Effector memory CD8-positive, alpha-beta T cell (primary cell): ENCODE measurements at regions not wholly inside any gene's neighbourhood (a gene's known extent, or its start where the extent isn't known, plus 50 kb on each side); places are given as distances from the start of the nearest gene placed in this dataset.

Experiments
- ATAC-seq: fragments of 150-1000 bp; cut with Tn5 transposase; replicated peaks from 2 replicates; pipeline ENCODE4 v1.10.0; 2021; ENCODE audit warnings: mild to moderate bottlenecking, moderate library complexity
- DNase-seq, 3 experiments: peaks; one replicate each; pipeline ENCODE4 v3.0.0; 2021
- H3K27ac Mint-ChIP-seq, 2 donors: one replicate each; pipeline ENCODE4 v1.8.0; 2022; ENCODE audit warnings: mild to moderate bottlenecking in 2 of 2, mixed read lengths in 2 of 2, moderate library complexity in 2 of 2
- H3K27me3 Mint-ChIP-seq, 2 donors: one replicate each; pipeline ENCODE4 v1.8.0; 2022; ENCODE audit warnings: mixed read lengths in 2 of 2
- H3K36me3 Mint-ChIP-seq: one replicate; pipeline ENCODE4 v1.8.0; 2022; ENCODE audit warnings: mild to moderate bottlenecking, moderate library complexity, mixed read lengths; ENCODE audit not compliant: insufficient read depth
- H3K4me1 Mint-ChIP-seq, 2 donors: one replicate each; pipeline ENCODE4 v1.8.0; 2022; ENCODE audit warnings: low read depth in 2 of 2, mixed read lengths in 2 of 2
- H3K4me3 Mint-ChIP-seq, 2 donors: one replicate each; pipeline ENCODE4 v1.8.0; 2022; ENCODE audit warnings: mild to moderate bottlenecking in 2 of 2, mixed read lengths in 2 of 2, moderate library complexity in 2 of 2
- H3K9me3 Mint-ChIP-seq, 2 donors: one replicate each; pipeline ENCODE4 v1.8.0; 2022; ENCODE audit warnings: mixed read lengths in 2 of 2

DNA sequence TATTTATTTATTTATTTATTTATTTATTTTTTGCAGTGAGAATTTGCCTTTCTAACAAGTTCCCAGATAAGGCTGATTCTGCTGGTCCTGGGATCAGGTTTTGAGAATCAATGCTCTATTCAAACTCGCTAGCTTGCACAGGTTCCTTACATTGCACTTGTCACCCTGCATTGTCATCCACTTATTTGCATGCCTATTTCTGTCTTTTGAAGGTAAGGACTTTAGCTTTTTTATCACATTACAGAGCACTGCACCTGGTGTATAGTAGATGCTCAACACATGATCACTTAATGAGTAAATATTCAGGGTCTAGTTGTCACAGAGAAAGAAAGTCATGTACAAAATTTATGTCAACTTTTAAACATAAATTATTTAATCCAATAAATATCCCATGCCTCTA, 219.7 kb upstream of the BTG1 start:
- Mint-ChIP-seq H3K36me3 (peaks cover 4% of the 10 kb centered on the region), H3K4me1 (peaks cover 32 to 38% of the 10 kb centered on the region in 2 donors), H3K27me3 (no peaks in the 10 kb centered on the region), H3K27ac (peak overlapping the region in 1 of 2 donors; percentile 88), H3K9me3 (peaks cover 0 to 5% of the 10 kb centered on the region in 2 donors), H3K4me3 (no peak overlapping the region)
- DNase-seq (no peak), ATAC-seq (no peak)

DNA sequence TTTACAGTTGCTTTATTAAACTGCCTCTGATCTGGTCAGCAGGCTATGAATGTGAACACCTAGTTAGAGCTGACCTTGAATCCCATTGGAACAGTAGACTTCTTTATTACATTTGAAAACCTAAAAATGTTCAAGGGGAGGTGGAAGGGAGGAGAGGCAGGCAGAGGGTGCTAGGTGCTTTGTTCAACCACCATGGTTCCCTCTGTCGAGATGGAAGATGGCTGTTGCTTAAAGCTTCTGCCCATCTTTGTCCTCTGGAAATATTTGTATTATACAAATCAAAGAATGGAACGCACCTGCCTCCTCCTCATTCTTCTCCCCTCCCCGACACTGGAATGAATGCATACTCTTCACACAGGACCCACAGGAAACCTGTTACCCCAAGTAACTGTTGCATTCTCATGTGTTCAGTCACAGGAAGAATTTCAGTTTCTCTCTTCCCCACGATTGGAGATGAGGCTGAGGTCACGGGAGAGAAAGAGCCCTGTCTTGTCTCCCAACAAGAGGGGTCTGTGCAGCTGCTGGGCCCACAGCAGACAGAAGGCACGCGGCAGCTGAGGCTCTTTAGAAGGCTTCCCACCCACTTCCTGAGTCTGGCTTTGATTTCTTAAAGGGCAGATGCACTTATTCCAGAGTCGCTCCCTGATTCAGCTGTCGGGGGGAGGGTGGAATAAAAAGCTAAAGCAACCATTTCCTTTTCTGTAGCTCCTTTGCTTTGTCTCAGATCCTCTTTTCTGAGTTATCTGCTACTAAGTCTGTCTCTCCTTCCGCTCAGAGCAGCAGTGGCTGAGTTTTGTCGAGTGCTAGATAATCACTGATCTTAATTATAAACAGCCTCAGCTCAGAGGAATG, 217.9 kb upstream of the BTG1 start:
- DNase-seq (peak; percentile 9 to 18 (median 17)), ATAC-seq (peak; percentile 46)
- H3K27me3 Mint-ChIP-seq: no peaks in the 10 kb centered on the region
- peaks cover 0 to 5% of the 10 kb centered on the region in 2 donors for H3K9me3 Mint-ChIP-seq
- H3K4me1 Mint-ChIP-seq: peaks cover 36 to 47% of the 10 kb centered on the region in 2 donors
- peak overlapping the region; percentile 83 to 86 for H3K27ac Mint-ChIP-seq
- peak overlapping the region; percentile 48 to 61 for H3K4me3 Mint-ChIP-seq
- H3K36me3 Mint-ChIP-seq: peaks cover 4% of the 10 kb centered on the region

- Mint-ChIP-seq H3K4me3 (peak overlapping the region; percentile 48 to 61), H3K27me3 (no peaks in the 10 kb centered on the region), H3K27ac (peak overlapping the region; percentile 83 to 86), H3K4me1 (peaks cover 36 to 47% of the 10 kb centered on the region in 2 donors), H3K9me3 (peaks cover 0 to 5% of the 10 kb centered on the region in 2 donors), H3K36me3 (peaks cover 4% of the 10 kb centered on the region)
- no peak for DNase-seq
- peak; percentile 26 for ATAC-seq
Observed at GRCh38 chr12:92362785-92363184, 217.1 kb upstream of the BTG1 start.

- H3K36me3 Mint-ChIP-seq: peaks cover 4% of the 10 kb centered on the region
- peak overlapping the region; percentile 48 to 61 for H3K4me3 Mint-ChIP-seq
- peak overlapping the region; percentile 83 to 86 for H3K27ac Mint-ChIP-seq
- no peaks in the 10 kb centered on the region for H3K27me3 Mint-ChIP-seq
- DNase-seq (no peak), ATAC-seq (no peak)
- H3K9me3 Mint-ChIP-seq: peaks cover 0 to 5% of the 10 kb centered on the region in 2 donors
- H3K4me1 Mint-ChIP-seq: peaks cover 36 to 49% of the 10 kb centered on the region in 2 donors
Observed at GRCh38 chr12:92362126-92362525, 216.5 kb upstream of the BTG1 start.

- Mint-ChIP-seq H3K4me3 (peak overlapping the region; percentile 34 to 38), H3K4me1 (peaks cover 45 to 65% of the 10 kb centered on the region in 2 donors), H3K27me3 (no peaks in the 10 kb centered on the region), H3K27ac (peak overlapping the region; percentile 92 to 96), H3K36me3 (peaks cover 7% of the 10 kb centered on the region), H3K9me3 (peaks cover 0 to 5% of the 10 kb centered on the region in 2 donors)
- ATAC-seq: peak; percentile 80
- peak in 1 of 3 experiments; percentile 11 for DNase-seq
Observed at GRCh38 chr12:92360543-92360942, 214.9 kb upstream of the BTG1 start.

DNA sequence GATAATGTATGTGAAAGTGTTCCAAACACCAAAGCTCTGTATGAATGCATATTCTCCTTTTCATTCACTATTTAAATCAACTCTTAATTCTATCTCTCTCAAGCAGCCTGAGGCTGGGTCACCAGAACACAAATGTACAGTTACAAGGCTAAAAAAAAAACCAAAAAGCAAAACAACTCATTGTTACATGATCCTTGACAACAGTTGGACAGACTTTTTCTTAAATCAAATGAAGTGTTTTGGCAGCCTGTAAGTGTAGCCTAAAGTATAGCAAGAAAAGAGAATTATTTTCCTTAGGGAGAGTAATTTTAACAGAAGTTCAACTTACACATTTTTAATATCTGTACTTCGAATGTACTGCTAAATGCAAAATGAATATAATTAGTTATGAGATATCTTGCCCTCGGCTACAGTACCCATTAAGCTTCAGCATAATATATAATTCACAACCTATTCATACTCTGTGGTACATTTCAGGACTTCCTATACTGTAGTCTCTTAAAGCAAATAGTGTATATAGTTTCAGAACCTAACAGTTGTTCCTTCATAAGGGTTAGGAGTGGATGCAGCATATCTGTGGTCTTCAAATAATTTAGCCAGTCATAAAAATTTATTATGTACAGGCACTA, 214.0 kb upstream of the BTG1 start:
- H3K27ac Mint-ChIP-seq: peak overlapping the region; percentile 92 to 96
- H3K27me3 Mint-ChIP-seq: no peaks in the 10 kb centered on the region
- no peak for DNase-seq
- H3K4me1 Mint-ChIP-seq: peaks cover 42 to 62% of the 10 kb centered on the region in 2 donors
- no peak for ATAC-seq
- H3K4me3 Mint-ChIP-seq: peak overlapping the region in 1 of 2 donors; percentile 38
- H3K36me3 Mint-ChIP-seq: peaks cover 7% of the 10 kb centered on the region
- peaks cover 0 to 5% of the 10 kb centered on the region in 2 donors for H3K9me3 Mint-ChIP-seq

GRCh38 chr12:92357584-92358261, 212.1 kb upstream of the BTG1 start:
- H3K4me1 Mint-ChIP-seq: peaks cover 27 to 49% of the 10 kb centered on the region in 2 donors
- H3K9me3 Mint-ChIP-seq: peaks cover 0 to 5% of the 10 kb centered on the region in 2 donors
- H3K27me3 Mint-ChIP-seq: no peaks in the 10 kb centered on the region
- peaks cover 7% of the 10 kb centered on the region for H3K36me3 Mint-ChIP-seq
- no peak for DNase-seq
- no peak overlapping the region for H3K27ac Mint-ChIP-seq
- no peak overlapping the region for H3K4me3 Mint-ChIP-seq
- no peak for ATAC-seq

DNA sequence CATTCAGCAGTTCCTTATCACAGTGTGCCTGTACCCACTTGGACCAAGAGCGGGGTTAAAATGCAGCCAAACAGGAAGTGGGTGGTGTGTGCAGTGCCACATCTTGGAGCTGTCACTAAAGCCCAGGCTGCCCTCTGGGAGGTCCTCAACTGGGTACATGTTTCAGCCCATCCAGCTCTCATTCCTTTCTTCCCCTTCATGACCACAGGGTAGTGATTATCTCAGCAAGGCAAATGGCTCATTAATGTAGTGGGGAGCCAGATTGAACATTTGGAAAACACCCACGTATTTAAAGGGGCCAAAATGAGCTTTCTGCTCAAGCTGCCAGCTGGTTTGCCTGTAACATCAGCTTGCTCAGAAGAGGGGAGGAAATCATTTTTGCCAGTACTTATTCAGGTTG, 210.8 kb upstream of the BTG1 start:
- H3K27me3 Mint-ChIP-seq: no peaks in the 10 kb centered on the region
- peaks cover 0 to 5% of the 10 kb centered on the region in 2 donors for H3K9me3 Mint-ChIP-seq
- ATAC-seq (no peak), DNase-seq (no peak)
- H3K4me3 Mint-ChIP-seq: no peak overlapping the region
- H3K36me3 Mint-ChIP-seq: peaks cover 7% of the 10 kb centered on the region
- H3K27ac Mint-ChIP-seq: peak overlapping the region in 1 of 2 donors; percentile 17
- H3K4me1 Mint-ChIP-seq: peaks cover 20 to 38% of the 10 kb centered on the region in 2 donors

DNA sequence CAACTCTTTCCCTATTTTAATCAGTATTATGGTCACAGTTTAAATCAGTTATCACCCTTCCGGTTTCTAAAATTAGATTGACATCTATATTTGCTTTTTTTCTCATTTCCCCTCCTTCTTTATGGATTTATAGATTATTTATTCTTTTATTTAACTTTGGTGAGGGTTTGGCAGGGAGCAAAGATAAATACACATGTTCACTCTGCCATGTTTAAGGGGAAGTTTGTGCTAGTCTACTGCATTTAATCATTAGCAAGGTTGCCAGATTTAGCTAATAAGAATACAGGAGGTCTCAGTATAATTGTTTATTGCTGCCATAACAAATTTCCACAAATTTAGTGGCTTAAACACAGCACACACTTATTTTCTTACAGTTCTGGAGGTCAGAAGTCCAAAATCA, 204.0 kb upstream of the BTG1 start:
- ATAC-seq: no peak
- H3K9me3 Mint-ChIP-seq: no peaks in the 10 kb centered on the region
- no peak overlapping the region for H3K4me3 Mint-ChIP-seq
- no peak overlapping the region for H3K27ac Mint-ChIP-seq
- H3K36me3 Mint-ChIP-seq: no peaks in the 10 kb centered on the region
- DNase-seq: no peak
- no peaks in the 10 kb centered on the region for H3K27me3 Mint-ChIP-seq
- H3K4me1 Mint-ChIP-seq: peaks cover 0 to 1% of the 10 kb centered on the region in 2 donors

DNA sequence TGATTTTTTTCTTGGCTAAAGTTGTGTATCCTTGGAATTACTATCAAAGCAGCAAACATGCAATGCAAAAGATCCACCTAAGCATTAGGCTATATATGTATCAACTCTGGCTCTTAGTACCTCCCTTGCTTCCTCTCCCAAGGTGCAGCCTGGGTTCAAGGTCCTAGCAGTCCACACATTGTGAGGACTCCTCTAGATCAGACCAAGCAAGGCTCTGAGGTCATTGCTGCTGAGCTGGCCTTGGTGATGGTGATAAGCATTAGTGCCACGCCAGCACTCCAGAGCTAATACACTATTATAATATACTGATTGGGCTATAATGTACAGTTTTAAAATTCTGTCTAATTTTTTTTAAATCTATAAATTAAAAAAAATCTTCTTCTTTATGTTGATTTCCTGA, 196.9 kb upstream of the BTG1 start:
- Mint-ChIP-seq H3K4me3 (no peak overlapping the region), H3K27me3 (no peaks in the 10 kb centered on the region), H3K9me3 (peaks cover 0 to 2% of the 10 kb centered on the region in 2 donors), H3K4me1 (peaks cover 1 to 3% of the 10 kb centered on the region in 2 donors), H3K36me3 (no peaks in the 10 kb centered on the region), H3K27ac (no peak overlapping the region)
- DNase-seq: no peak
- no peak for ATAC-seq

GRCh38 chr12:92341065-92341668, 195.5 kb upstream of the BTG1 start:
- Mint-ChIP-seq H3K4me3 (no peak overlapping the region), H3K9me3 (peaks cover 0 to 2% of the 10 kb centered on the region in 2 donors), H3K4me1 (peaks cover 0 to 3% of the 10 kb centered on the region in 2 donors), H3K27ac (no peak overlapping the region), H3K36me3 (no peaks in the 10 kb centered on the region), H3K27me3 (no peaks in the 10 kb centered on the region)
- no peak for DNase-seq
- ATAC-seq: no peak

GRCh38 chr12:92340441-92341064, 194.9 kb upstream of the BTG1 start:
- Mint-ChIP-seq H3K4me1 (peaks cover 0 to 3% of the 10 kb centered on the region in 2 donors), H3K9me3 (peaks cover 0 to 2% of the 10 kb centered on the region in 2 donors), H3K4me3 (no peak overlapping the region), H3K27me3 (no peaks in the 10 kb centered on the region), H3K27ac (no peak overlapping the region), H3K36me3 (no peaks in the 10 kb centered on the region)
- DNase-seq (no peak), ATAC-seq (no peak)

- Mint-ChIP-seq H3K4me3 (no peak overlapping the region), H3K36me3 (no peaks in the 10 kb centered on the region), H3K27ac (no peak overlapping the region), H3K27me3 (no peaks in the 10 kb centered on the region), H3K9me3 (peaks cover 0 to 2% of the 10 kb centered on the region in 2 donors), H3K4me1 (peaks cover 0 to 3% of the 10 kb centered on the region in 2 donors)
- DNase-seq (no peak), ATAC-seq (no peak)
Observed at GRCh38 chr12:92340003-92340402, 194.4 kb upstream of the BTG1 start.
